CD14-positive monocyte (primary cell): ENCODE measurements at regions not wholly inside any gene's neighbourhood (a gene's known extent, or its start where the extent isn't known, plus 50 kb on each side); places are given as distances from the start of the nearest gene placed in this dataset.
A peak's percentile ranks its signal among the peaks of the same experiment; 100 is the strongest.

Experiments
- DNase-seq, 3 donors: peaks; one replicate each; pipeline ENCODE4 v3.0.0-alpha.2; 2011 to 2022
- H2AFZ ChIP-seq: 2 replicates; pipeline ENCODE4 v1.6.0; 2012; ENCODE audit warnings: mild to moderate bottlenecking, low read depth, low read length, inconsistent platforms; ENCODE audit not compliant: insufficient read depth, poor library complexity, severe bottlenecking
- H3K27ac ChIP-seq, 2 donors: 1 replicate in 1 of 2; 2 replicates in 1 of 2; pipeline ENCODE4 v1.5.1; 2012 to 2013; ENCODE audit warnings: low read length in 2 of 2, control low read depth in 1 of 2, inconsistent platforms in 1 of 2, low read depth in 1 of 2, mild to moderate bottlenecking in 1 of 2
- H3K27me3 ChIP-seq, 2 donors: one replicate each; pipeline versions ENCODE4 v1.6.0 to v1.6.1; 2011 to 2013; ENCODE audit warnings: low read length in 2 of 2; ENCODE audit not compliant: control insufficient read depth in 2 of 2, insufficient read depth in 2 of 2
- H3K36me3 ChIP-seq, 2 donors: replicated peaks in 1 of 2; 1 replicate in 1 of 2; 2 replicates in 1 of 2; pipeline versions ENCODE4 v1.5.1 to v1.6.1; 2012 to 2013; ENCODE audit warnings: low read length in 2 of 2, control low read depth in 1 of 2, inconsistent platforms in 1 of 2, mild to moderate bottlenecking in 1 of 2; ENCODE audit not compliant: insufficient read depth in 2 of 2, control insufficient read depth in 1 of 2
- H3K4me1 ChIP-seq, 2 donors: 1 replicate in 1 of 2; 2 replicates in 1 of 2; pipeline versions ENCODE4 v1.5.1 to v1.6.1; 2012 to 2013; ENCODE audit warnings: low read length in 2 of 2, control low read depth in 1 of 2, inconsistent platforms in 1 of 2, mild to moderate bottlenecking in 1 of 2, moderate library complexity in 1 of 2; ENCODE audit not compliant: insufficient read depth in 2 of 2, control insufficient read depth in 1 of 2
- H3K4me2 ChIP-seq: replicated peaks from 2 replicates; pipeline ENCODE3; 2012; ENCODE audit warnings: low read length, moderate library complexity, mild to moderate bottlenecking; ENCODE audit not compliant: poor library complexity, severe bottlenecking; ENCODE audit errors: extremely low read depth
- H3K4me3 ChIP-seq, 3 experiments: fragments of 200-600 bp in 1 of 3; sonication (generic) in 1 of 3; replicated peaks in 1 of 3; 1 replicate in 2 of 3; 2 replicates in 1 of 3; pipeline ENCODE4 v1.5.1; 2011 to 2013; ENCODE audit warnings: low read length in 3 of 3, mild to moderate bottlenecking in 3 of 3, control low read depth in 2 of 3, low read depth in 2 of 3, inconsistent platforms in 1 of 3, moderate library complexity in 1 of 3
- H3K79me2 ChIP-seq: 2 replicates; pipeline ENCODE4 v1.6.0; 2012; ENCODE audit warnings: mild to moderate bottlenecking, control low read depth, inconsistent platforms, low read length, moderate library complexity; ENCODE audit not compliant: insufficient read depth
- H3K9ac ChIP-seq: 2 replicates; pipeline ENCODE4 v1.6.0; 2017; ENCODE audit warnings: low read length, mild to moderate bottlenecking; ENCODE audit not compliant: insufficient read depth, poor library complexity, severe bottlenecking
- H3K9me3 ChIP-seq, 2 donors: replicated peaks in 1 of 2; 1 replicate in 1 of 2; 2 replicates in 1 of 2; pipeline versions ENCODE4 v1.5.1 to v1.6.1; 2012 to 2013; ENCODE audit warnings: low read length in 2 of 2, control low read depth in 1 of 2; ENCODE audit not compliant: control insufficient read depth in 1 of 2, insufficient read depth in 1 of 2
- H4K20me1 ChIP-seq: 2 replicates; pipeline ENCODE4 v1.6.0; 2012; ENCODE audit warnings: mild to moderate bottlenecking, low read length, control low read depth, moderate library complexity; ENCODE audit not compliant: insufficient read depth
- H3K27ac Mint-ChIP-seq, 7 donors: one replicate each; pipeline ENCODE4 v1.8.0; 2020; ENCODE audit warnings: mild to moderate bottlenecking in 7 of 7, mixed read lengths in 7 of 7, moderate library complexity in 6 of 7, inconsistent platforms in 2 of 7
- H3K27me3 Mint-ChIP-seq, 3 donors: one replicate each; pipeline ENCODE4 v1.8.0; 2021 to 2022; ENCODE audit warnings: low read depth in 3 of 3, mild to moderate bottlenecking in 3 of 3, mixed read lengths in 3 of 3, moderate library complexity in 3 of 3, inconsistent platforms in 1 of 3
- H3K36me3 Mint-ChIP-seq, 2 donors: one replicate each; pipeline ENCODE4 v1.8.0; 2020; ENCODE audit warnings: mixed read lengths in 2 of 2, inconsistent platforms in 1 of 2, mild to moderate bottlenecking in 1 of 2
- H3K4me1 Mint-ChIP-seq: one replicate; pipeline ENCODE4 v1.8.0; 2020; ENCODE audit warnings: mild to moderate bottlenecking, mixed read lengths
- H3K4me3 Mint-ChIP-seq, 2 donors: one replicate each; pipeline ENCODE4 v1.8.0; 2020; ENCODE audit warnings: mild to moderate bottlenecking in 2 of 2, mixed read lengths in 2 of 2, moderate library complexity in 1 of 2
- H3K9me3 Mint-ChIP-seq, 7 donors: one replicate each; pipeline ENCODE4 v1.8.0; 2020 to 2022; ENCODE audit warnings: mixed read lengths in 7 of 7, mild to moderate bottlenecking in 6 of 7, moderate library complexity in 6 of 7, inconsistent platforms in 2 of 7
- CTCF ChIP-seq: fragments of 200-600 bp; IDR thresholded peaks from one replicate; pipeline ENCODE4 v1.8.0; 2022; ENCODE audit warnings: antibody characterized with exemption, mild to moderate bottlenecking
- WGBS: methylation state at CpG from one replicate; pipeline ENCODE4 v1.1.5; 2013; ENCODE audit warnings: missing lambda C conversion rate; ENCODE audit not compliant: insufficient coverage; 5-methylcytosine and 5-hydroxymethylcytosine counted together
- intact Hi-C, 2 donors: fragments of 100-400 bp; cut with micrococcal nuclease; formaldehyde crosslinking; loops; one replicate each; pipeline versions ENCODE4 v1.15.0 to v1.15.1; 2023

- no peak for DNase-seq
- Mint-ChIP-seq H3K36me3 (no peaks in the 10 kb centered on the region), H3K27me3 (peaks cover 28 to 54% (median 39%) of the 10 kb centered on the region in 3 donors), H3K4me1 (no peaks in the 10 kb centered on the region), H3K27ac (no peak overlapping the region), H3K9me3 (peaks cover 7 to 28% (median 15%) of the 10 kb centered on the region in 7 donors), H3K4me3 (no peak overlapping the region)
- Histone ChIP-seq H3K36me3 (no peaks in the 10 kb centered on the region), H3K4me3 (no peak overlapping the region), H3K9ac (no peak overlapping the region), H3K27ac (no peak overlapping the region), H3K79me2 (no peaks in the 10 kb centered on the region), H3K4me2 (no peak overlapping the region), H3K27me3 (peaks cover 0 to 23% of the 10 kb centered on the region in 2 donors), H3K9me3 (peaks cover 0 to 10% of the 10 kb centered on the region in 2 donors), H3K4me1 (no peaks in the 10 kb centered on the region), H4K20me1 (no peaks in the 10 kb centered on the region), H2AFZ (no peak overlapping the region)
- WGBS = 77% methylated on average over 10 of the region's 10 CpGs
- TF ChIP-seq CTCF = no peak
- intact Hi-C loops = no loop called here
Observed at GRCh38 chr12:132422040-132422380, 67.9 kb upstream of the FBRSL1 start.

GRCh38 chr12:132419631-132420246 lies 70.2 kb upstream of the FBRSL1 start:
- H3K4me3 Mint-ChIP-seq = peak overlapping the region in 1 of 2 donors; percentile 26
- WGBS = 88% methylated on average over 14 of the region's 18 CpGs
- intact Hi-C loops = loop anchor here (5.0 kb wide), 2 partner anchors 193 to 198 kb away; partner anchors contain the start of genes LRCOL1 (in 1 of the 2) and P2RX2 (in 1 of the 2)

More at GRCh38 chr12:132419631-132420246, 70.2 kb upstream of the FBRSL1 start:
- Histone ChIP-seq H3K4me1 (peaks cover 6 to 8% of the 10 kb centered on the region in 2 donors), H3K9ac (no peak overlapping the region), H3K36me3 (no peaks in the 10 kb centered on the region), H3K9me3 (peaks cover 0 to 4% of the 10 kb centered on the region in 2 donors), H2AFZ (no peak overlapping the region), H3K4me2 (no peak overlapping the region), H3K27ac (no peak overlapping the region), H3K27me3 (peaks cover 0 to 20% of the 10 kb centered on the region in 2 donors), H4K20me1 (no peaks in the 10 kb centered on the region), H3K79me2 (no peaks in the 10 kb centered on the region), H3K4me3 (no peak overlapping the region)
- no peak for DNase-seq
- Mint-ChIP-seq H3K9me3 (peaks cover 3 to 13% (median 8%) of the 10 kb centered on the region in 7 donors), H3K27me3 (peaks cover 24 to 43% (median 29%) of the 10 kb centered on the region in 3 donors), H3K4me1 (no peaks in the 10 kb centered on the region), H3K36me3 (no peaks in the 10 kb centered on the region), H3K27ac (no peak overlapping the region)
- no peak for TF ChIP-seq CTCF
